SK-N-SH treated with all-trans-retinoic acid at 6 μM for 48 hours (cell line): ENCODE measurements at regions not wholly inside any gene's neighbourhood (a gene's known extent, or its start where the extent isn't known, plus 50 kb on each side); places are given as distances from the start of the nearest gene placed in this dataset.

Experiments used
- ATAC-seq: fragments of 200-7000 bp; cut with Tn5 transposase; 3 replicates; pipeline ENCODE4 v1.9.1; 2020; ENCODE audit warnings: mild to moderate bottlenecking, moderate library complexity
- ARNTL ChIP-seq: fragments of 450-650 bp; formaldehyde crosslinking; IDR thresholded peaks from 2 replicates; pipeline ENCODE4 v1.5.0; 2020; ENCODE audit warnings: low read depth, mild to moderate bottlenecking, moderate library complexity, borderline replicate concordance
- BACH2 ChIP-seq: fragments of 250-450 bp; sonication (Bioruptor Pico); IDR thresholded peaks from 2 replicates; pipeline ENCODE4 v1.9.0; 2021; ENCODE audit warnings: mild to moderate bottlenecking, borderline replicate concordance
- CREB5 ChIP-seq: fragments of 250-450 bp; sonication (Bioruptor Pico); IDR thresholded peaks from 2 replicates; pipeline ENCODE4 v1.5.1; 2020; ENCODE audit warnings: low read depth, mild to moderate bottlenecking, moderate library complexity
- CSDC2 ChIP-seq: fragments of 250-450 bp; sonication (Bioruptor Pico); IDR thresholded peaks from 2 replicates; pipeline ENCODE4 v1.5.0; 2020; ENCODE audit warnings: mild to moderate bottlenecking, moderate library complexity
- ESRRG ChIP-seq: fragments of 250-450 bp; sonication (Bioruptor Pico); IDR thresholded peaks from 2 replicates; pipeline ENCODE4 v1.6.1; 2021; ENCODE audit warnings: mild to moderate bottlenecking
- GLIS3 ChIP-seq: fragments of 250-450 bp; sonication (Bioruptor Pico); IDR thresholded peaks from 2 replicates; pipeline ENCODE4 v1.5.0; 2020; ENCODE audit warnings: mild to moderate bottlenecking, moderate library complexity
- ISL1 ChIP-seq: fragments of 250-450 bp; sonication (Bioruptor Pico); IDR thresholded peaks from 2 replicates; pipeline ENCODE4 v2.1.2; 2022; ENCODE audit warnings: mild to moderate bottlenecking, moderate library complexity
- POU6F1 ChIP-seq: fragments of 250-450 bp; sonication (Bioruptor Pico); IDR thresholded peaks from 2 replicates; pipeline ENCODE4 v1.8.0; 2021; ENCODE audit warnings: low read depth, mild to moderate bottlenecking, moderate library complexity, borderline replicate concordance
- RARB ChIP-seq: fragments of 250-450 bp; sonication (Bioruptor Pico); IDR thresholded peaks from 2 replicates; pipeline ENCODE4 v1.8.0; 2021; ENCODE audit warnings: mild to moderate bottlenecking, moderate library complexity
- TOX ChIP-seq: fragments of 250-450 bp; sonication (Bioruptor Pico); IDR thresholded peaks from 2 replicates; pipeline ENCODE4 v1.8.0; 2021; ENCODE audit warnings: mild to moderate bottlenecking, moderate library complexity, borderline replicate concordance
- TSHZ2 ChIP-seq: fragments of 250-450 bp; sonication (Bioruptor Pico); IDR thresholded peaks from 2 replicates; pipeline ENCODE4 v1.5.0; 2020; ENCODE audit warnings: mild to moderate bottlenecking, moderate library complexity
- ZC3H10 ChIP-seq: fragments of 250-450 bp; sonication (Bioruptor Pico); IDR thresholded peaks from 2 replicates; pipeline ENCODE4 v1.5.1; 2021; ENCODE audit warnings: mild to moderate bottlenecking, moderate library complexity
- ZFP30 ChIP-seq: fragments of 450-650 bp; formaldehyde crosslinking; IDR thresholded peaks from 2 replicates; pipeline ENCODE4 v1.5.0; 2022; ENCODE audit warnings: mild to moderate bottlenecking, moderate library complexity
- TF ChIP-seq, protein P1 (sequence below): fragments of 250-450 bp; sonication (Bioruptor Pico); IDR thresholded peaks from 2 replicates; pipeline ENCODE4 v1.5.1; 2021; ENCODE audit warnings: mild to moderate bottlenecking, moderate library complexity
- TF ChIP-seq, protein P2 (sequence below): fragments of 250-450 bp; sonication (Bioruptor Pico); IDR thresholded peaks from 2 replicates; pipeline ENCODE4 v1.8.0; 2020; ENCODE audit warnings: mild to moderate bottlenecking, moderate library complexity, borderline replicate concordance

DNA sequence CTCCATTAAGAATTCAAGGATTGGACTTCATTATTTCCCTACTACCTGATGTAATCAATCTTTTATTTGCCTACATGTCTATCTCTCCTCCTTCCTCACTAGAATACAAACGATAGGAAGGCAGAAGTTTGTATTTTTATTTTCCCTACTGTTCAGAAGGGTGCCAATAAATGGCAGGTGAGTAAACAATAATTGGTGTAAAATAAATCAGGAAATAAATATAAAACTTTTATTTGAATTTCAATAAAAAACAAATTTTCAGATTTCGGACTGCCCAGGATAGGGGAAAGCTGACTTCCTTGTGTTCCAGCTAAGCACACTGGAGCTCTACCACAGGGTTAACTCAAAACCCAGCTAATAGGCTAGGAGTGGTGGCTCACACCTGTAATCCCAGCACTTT, 636.3 kb upstream of the BCHE start:
- ATAC-seq, result no peak
- TF ChIP-seq ISL1 (CRISPR knock-in tag) (no peak), GLIS3 (no peak), POU6F1 (CRISPR knock-in tag) (no peak), ZFP30 (CRISPR knock-in tag) (no peak), ESRRG (CRISPR knock-in tag) (no peak), ARNTL (CRISPR knock-in tag) (no peak)
- TF ChIP-seq, protein P1, sequence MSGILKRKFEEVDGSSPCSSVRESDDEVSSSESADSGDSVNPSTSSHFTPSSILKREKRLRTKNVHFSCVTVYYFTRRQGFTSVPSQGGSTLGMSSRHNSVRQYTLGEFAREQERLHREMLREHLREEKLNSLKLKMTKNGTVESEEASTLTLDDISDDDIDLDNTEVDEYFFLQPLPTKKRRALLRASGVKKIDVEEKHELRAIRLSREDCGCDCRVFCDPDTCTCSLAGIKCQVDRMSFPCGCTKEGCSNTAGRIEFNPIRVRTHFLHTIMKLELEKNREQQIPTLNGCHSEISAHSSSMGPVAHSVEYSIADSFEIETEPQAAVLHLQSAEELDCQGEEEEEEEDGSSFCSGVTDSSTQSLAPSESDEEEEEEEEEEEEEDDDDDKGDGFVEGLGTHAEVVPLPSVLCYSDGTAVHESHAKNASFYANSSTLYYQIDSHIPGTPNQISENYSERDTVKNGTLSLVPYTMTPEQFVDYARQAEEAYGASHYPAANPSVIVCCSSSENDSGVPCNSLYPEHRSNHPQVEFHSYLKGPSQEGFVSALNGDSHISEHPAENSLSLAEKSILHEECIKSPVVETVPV, result no peak
- TF ChIP-seq, protein P2, sequence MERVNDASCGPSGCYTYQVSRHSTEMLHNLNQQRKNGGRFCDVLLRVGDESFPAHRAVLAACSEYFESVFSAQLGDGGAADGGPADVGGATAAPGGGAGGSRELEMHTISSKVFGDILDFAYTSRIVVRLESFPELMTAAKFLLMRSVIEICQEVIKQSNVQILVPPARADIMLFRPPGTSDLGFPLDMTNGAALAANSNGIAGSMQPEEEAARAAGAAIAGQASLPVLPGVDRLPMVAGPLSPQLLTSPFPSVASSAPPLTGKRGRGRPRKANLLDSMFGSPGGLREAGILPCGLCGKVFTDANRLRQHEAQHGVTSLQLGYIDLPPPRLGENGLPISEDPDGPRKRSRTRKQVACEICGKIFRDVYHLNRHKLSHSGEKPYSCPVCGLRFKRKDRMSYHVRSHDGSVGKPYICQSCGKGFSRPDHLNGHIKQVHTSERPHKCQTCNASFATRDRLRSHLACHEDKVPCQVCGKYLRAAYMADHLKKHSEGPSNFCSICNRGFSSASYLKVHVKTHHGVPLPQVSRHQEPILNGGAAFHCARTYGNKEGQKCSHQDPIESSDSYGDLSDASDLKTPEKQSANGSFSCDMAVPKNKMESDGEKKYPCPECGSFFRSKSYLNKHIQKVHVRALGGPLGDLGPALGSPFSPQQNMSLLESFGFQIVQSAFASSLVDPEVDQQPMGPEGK (CRISPR knock-in tag), result no peak
- TF ChIP-seq, all 23 proteins: peak for 0

- TF ChIP-seq ISL1 (CRISPR knock-in tag) (no peak), CSDC2 (CRISPR knock-in tag) (no peak)
- ATAC-seq, result no peak
Observed at GRCh38 chr3:166472015-166472414, 634.8 kb upstream of the BCHE start.

DNA sequence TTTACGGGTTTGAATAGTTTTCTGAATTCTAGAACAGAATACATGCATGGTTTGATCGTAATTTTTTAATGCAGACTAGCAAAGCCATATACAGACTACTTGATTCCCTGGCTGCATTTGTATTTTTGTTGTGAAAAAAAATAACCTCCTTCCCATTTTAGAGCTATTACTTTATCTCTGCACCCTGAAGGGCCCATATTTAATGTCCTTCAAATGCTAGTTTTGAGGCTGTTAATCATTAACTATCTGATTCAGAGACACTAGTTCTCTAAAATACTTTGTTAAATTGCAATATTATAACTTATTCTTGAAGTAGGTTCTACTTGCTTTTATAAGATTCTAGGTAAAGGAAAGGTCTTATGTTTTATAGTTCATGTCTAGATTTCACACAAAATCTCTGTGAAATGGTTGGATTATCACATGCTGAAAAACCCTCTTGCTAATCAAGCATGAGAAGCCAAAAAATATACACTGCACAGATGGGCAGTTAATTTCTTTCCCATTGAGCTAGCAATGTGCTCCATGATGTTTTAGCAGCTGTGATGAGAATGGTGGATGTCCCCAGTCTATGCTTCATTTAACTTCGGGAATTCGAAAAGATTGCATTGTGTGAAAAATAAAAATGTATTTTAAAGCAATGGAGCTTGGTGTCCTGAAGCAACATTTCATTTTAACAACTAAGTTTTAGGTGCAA, 634.0 kb upstream of the BCHE start:
- no peak for ATAC-seq
- TF ChIP-seq CREB5 (CRISPR knock-in tag), result no peak
- no peak for TF ChIP-seq CSDC2 (CRISPR knock-in tag)
- TF ChIP-seq RARB (CRISPR knock-in tag), result no peak
- no peak for TF ChIP-seq ZC3H10 (CRISPR knock-in tag)
- no peak for TF ChIP-seq BACH2 (CRISPR knock-in tag)
- TF ChIP-seq, protein P2 (CRISPR knock-in tag), result no peak
- no peak for TF ChIP-seq GLIS3
- TF ChIP-seq TOX (CRISPR knock-in tag), result no peak
- no peak for TF ChIP-seq ISL1 (CRISPR knock-in tag)
- TF ChIP-seq ESRRG (CRISPR knock-in tag), result no peak
- TF ChIP-seq TSHZ2 (CRISPR knock-in tag), result no peak
- TF ChIP-seq, all 23 proteins: peak for 0
